SK-N-SH (cell line): ENCODE measurements at regions not wholly inside any gene's neighbourhood (a gene's known extent, or its start where the extent isn't known, plus 50 kb on each side); places are given as distances from the start of the nearest gene placed in this dataset.

ENCODE experiments used
- CTCF ChIA-PET: fragments of 300-600, 350-600 bp; formaldehyde crosslinking; extraction: SDS; loops from one replicate; lab custom pipeline; 2021; lab: Yijun Ruan, JAX
- POLR2A ChIA-PET: fragments of 350-600 bp; sonication (Branson Sonifier 250); formaldehyde crosslinking; extraction: SDS; loops from one replicate; lab custom pipeline; 2020; ENCODE audit warnings: antibody characterized with exemption, inconsistent platforms; lab: Yijun Ruan, JAX
- DNase-seq: peaks from one replicate; pipeline ENCODE4 v3.0.0; 2012
- H2AFZ ChIP-seq: fragments of 200-600 bp; sonication (generic); 2 replicates; pipeline ENCODE4 v1.8.1; 2016; ENCODE audit warnings: antibody characterized with exemption, mild to moderate bottlenecking, low read depth
- H3F3A ChIP-seq: fragments of 200-600 bp; sonication (generic); replicated peaks from 2 replicates; pipeline ENCODE3; 2016; ENCODE audit warnings: antibody characterized with exemption, mild to moderate bottlenecking; ENCODE audit not compliant: insufficient read depth
- H3K27ac ChIP-seq, 2 experiments: fragments of 200-500 bp in 1 of 2; fragments of 200-600 bp in 1 of 2; sonication (Bioruptor generic) in 1 of 2; sonication (generic), shearing (Covaris generic) in 1 of 2; 2 replicates each; pipeline versions ENCODE4 v1.5.1 to v1.6.1; 2014 to 2016; ENCODE audit warnings: low read depth in 2 of 2, inconsistent platforms in 1 of 2, low read length in 1 of 2, mild to moderate bottlenecking in 1 of 2, mixed read lengths in 1 of 2
- H3K27me3 ChIP-seq: fragments of 200-600 bp; sonication (generic), shearing (Covaris generic); 2 replicates; pipeline ENCODE4 v1.6.1; 2016; ENCODE audit warnings: mixed run types; ENCODE audit not compliant: insufficient read depth
- H3K36me3 ChIP-seq, 2 experiments: fragments of 200-500 bp in 1 of 2; fragments of 200-600 bp in 1 of 2; sonication (Bioruptor generic) in 1 of 2; sonication (generic) in 1 of 2; replicated peaks in 1 of 2; 2 replicates each; pipeline versions ENCODE3 to v1.5.1; 2014 to 2016; ENCODE audit warnings: low read length in 1 of 2, mild to moderate bottlenecking in 1 of 2; ENCODE audit not compliant: insufficient read depth in 2 of 2, control insufficient read depth in 1 of 2
- H3K4me1 ChIP-seq, 2 experiments: fragments of 200-500 bp in 1 of 2; fragments of 200-600 bp in 1 of 2; sonication (Bioruptor generic) in 1 of 2; sonication (generic), shearing (Covaris generic) in 1 of 2; 2 replicates each; pipeline versions ENCODE4 v1.5.1 to v1.6.1; 2014 to 2016; ENCODE audit warnings: low read depth in 1 of 2, low read length in 1 of 2, mixed run types in 1 of 2; ENCODE audit not compliant: insufficient read depth in 2 of 2, control insufficient read depth in 1 of 2
- H3K4me2 ChIP-seq: fragments of 200-600 bp; sonication (generic), shearing (Covaris generic); 2 replicates; pipeline ENCODE4 v1.6.1; 2017; ENCODE audit warnings: mixed run types
- H3K4me3 ChIP-seq, 2 experiments: fragments of 200-500 bp in 1 of 2; fragments of 200-600 bp in 1 of 2; sonication (Bioruptor generic) in 1 of 2; sonication (generic), shearing (Covaris generic) in 1 of 2; 2 replicates each; pipeline versions ENCODE4 v1.5.1 to v1.8.1; 2014 to 2016; ENCODE audit warnings: low read depth in 2 of 2, inconsistent platforms in 1 of 2, low read length in 1 of 2, mild to moderate bottlenecking in 1 of 2, mixed read lengths in 1 of 2, moderate library complexity in 1 of 2
- H3K79me2 ChIP-seq: fragments of 200-600 bp; sonication (generic); 2 replicates; pipeline ENCODE4 v1.8.1; 2017; ENCODE audit warnings: mild to moderate bottlenecking; ENCODE audit not compliant: insufficient read depth
- H3K9ac ChIP-seq: fragments of 200-600 bp; sonication (generic); 2 replicates; pipeline ENCODE4 v1.6.1; 2017; ENCODE audit warnings: mixed run types
- H3K9me2 ChIP-seq: fragments of 200-600 bp; sonication (generic); 2 replicates; pipeline ENCODE4 v1.6.1; 2017; ENCODE audit warnings: mixed run types
- H3K9me3 ChIP-seq: fragments of 200-600 bp; sonication (generic); 2 replicates; pipeline ENCODE4 v1.6.1; 2017; ENCODE audit warnings: mixed run types, mild to moderate bottlenecking, moderate library complexity
- H4K20me1 ChIP-seq: fragments of 200-600 bp; sonication (generic); 2 replicates; pipeline ENCODE4 v1.6.1; 2017; ENCODE audit warnings: mild to moderate bottlenecking, mixed run types; ENCODE audit not compliant: insufficient read depth
- CHD2 ChIP-seq: fragments of 150-350 bp; IDR thresholded peaks from 2 replicates; pipeline ENCODE4 v1.6.1; 2018; ENCODE audit warnings: low read length; ENCODE audit not compliant: partially characterized antibody
- ELF1 ChIP-seq: IDR thresholded peaks from 2 replicates; pipeline ENCODE4 v1.4.0; 2012
- FOXM1 ChIP-seq: IDR thresholded peaks from 2 replicates; pipeline ENCODE4 v1.4.0; 2012; ENCODE audit warnings: low read depth, mild to moderate bottlenecking
- GABPA ChIP-seq: IDR thresholded peaks from 2 replicates; pipeline ENCODE4 v1.4.0; 2012; ENCODE audit warnings: low read depth, mild to moderate bottlenecking
- JUND ChIP-seq: IDR thresholded peaks from 2 replicates; pipeline ENCODE4 v1.4.0; 2012
- MEF2A ChIP-seq: IDR thresholded peaks from 2 replicates; pipeline ENCODE4 v1.4.0; 2012; ENCODE audit warnings: low read depth, borderline replicate concordance
- MXI1 ChIP-seq: IDR thresholded peaks from 2 replicates; pipeline ENCODE4 v1.6.1; 2012; ENCODE audit warnings: mild to moderate bottlenecking, low read depth, low read length, improper control_type of control experiment
- NFIC ChIP-seq: IDR thresholded peaks from 2 replicates; pipeline ENCODE4 v1.4.0; 2012; ENCODE audit warnings: borderline replicate concordance
- NRF1 ChIP-seq: IDR thresholded peaks from 2 replicates; pipeline ENCODE4 v1.6.1; 2012; ENCODE audit warnings: low read depth, mild to moderate bottlenecking, low read length
- POLR2AphosphoS5 ChIP-seq: IDR thresholded peaks from 2 replicates; pipeline ENCODE4 v1.6.1; 2012; ENCODE audit warnings: low read depth, low read length
- RXRA ChIP-seq: IDR thresholded peaks from 2 replicates; pipeline ENCODE4 v1.4.0; 2012; ENCODE audit warnings: low read depth, mild to moderate bottlenecking, borderline replicate concordance
- SIN3A ChIP-seq: IDR thresholded peaks from 2 replicates; pipeline ENCODE4 v1.6.1; 2012; ENCODE audit warnings: low read depth, mild to moderate bottlenecking, low read length, moderate library complexity, borderline replicate concordance
- SMC3 ChIP-seq: IDR thresholded peaks from 2 replicates; pipeline ENCODE4 v1.6.1; 2012; ENCODE audit warnings: low read depth, low read length, improper control_type of control experiment
- TAF1 ChIP-seq: IDR thresholded peaks from 2 replicates; pipeline ENCODE4 v1.6.1; 2012; ENCODE audit warnings: low read depth, mild to moderate bottlenecking, low read length, moderate library complexity, borderline replicate concordance
- TCF12 ChIP-seq: IDR thresholded peaks from 2 replicates; pipeline ENCODE4 v1.4.0; 2012
- YY1 ChIP-seq: IDR thresholded peaks from 2 replicates; pipeline ENCODE4 v1.4.0; 2012; ENCODE audit warnings: low read depth, mild to moderate bottlenecking
- WGBS: methylation state at CpG from one replicate; pipeline ENCODE4 v1.1.6; 2017; ENCODE audit warnings: low lambda C conversion rate; 5-methylcytosine and 5-hydroxymethylcytosine counted together
- TF ChIP-seq, protein P1 (sequence below): IDR thresholded peaks from 2 replicates; pipeline ENCODE4 v1.4.0; 2012; ENCODE audit warnings: low read depth, borderline replicate concordance
- TF ChIP-seq, protein P2 (sequence below): IDR thresholded peaks from 2 replicates; pipeline ENCODE4; 2012
- TF ChIP-seq, protein P3 (sequence below): fragments of 150-350 bp; IDR thresholded peaks from 2 replicates; pipeline ENCODE4 v1.6.1; 2017; ENCODE audit warnings: antibody characterized with exemption, low read length, low read depth, borderline replicate concordance
- TF ChIP-seq, protein P4 (sequence below): IDR thresholded peaks from 2 replicates; pipeline ENCODE4 v1.4.0; 2012; ENCODE audit warnings: low read depth, borderline replicate concordance

DNA sequence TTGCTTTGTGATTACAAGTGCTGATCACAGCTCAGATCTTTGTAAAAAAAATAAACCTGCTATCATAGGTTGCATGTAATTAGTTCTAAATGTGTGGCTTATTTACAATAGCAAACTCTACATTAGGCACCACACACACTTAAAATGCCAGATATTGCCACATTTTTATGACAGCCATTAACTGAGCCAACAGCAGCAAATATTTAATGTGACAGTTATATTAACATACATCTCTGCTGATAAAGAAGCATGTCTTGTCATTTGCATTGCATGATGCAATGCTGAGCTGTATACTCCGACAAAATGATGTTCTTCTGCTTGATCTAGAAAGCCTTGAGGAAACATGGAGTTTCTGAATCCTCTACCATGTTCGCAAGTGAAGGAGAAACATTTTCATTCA, 273.6 kb upstream of the VEPH1 start (continued):
- TF ChIP-seq FOXM1: no peak

DNA sequence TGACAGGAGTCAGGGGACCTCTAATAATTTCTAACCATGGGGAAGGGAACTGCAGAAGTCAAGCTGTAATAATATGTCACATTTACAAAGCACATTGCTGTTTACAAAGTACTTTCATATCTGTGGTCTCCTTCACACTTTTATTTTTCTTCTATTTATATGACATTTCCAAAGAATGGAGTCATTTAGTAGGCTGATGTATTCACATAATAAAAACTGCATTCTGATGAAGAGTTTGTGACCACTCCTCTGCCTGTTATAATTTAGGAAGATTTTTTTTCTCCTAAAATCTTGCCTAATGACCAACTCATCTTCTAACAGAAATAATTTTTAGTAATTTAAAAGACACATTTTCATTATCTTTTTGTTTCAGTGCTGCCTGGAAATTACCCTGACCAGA, 272.2 kb upstream of the VEPH1 start:
- no peak overlapping the region for H3K27ac ChIP-seq
- H3K79me2 ChIP-seq: no peaks in the 10 kb centered on the region
- no peak overlapping the region for H3K9ac ChIP-seq
- H3K36me3 ChIP-seq: no peaks in the 10 kb centered on the region
- no peak overlapping the region for H3K4me3 ChIP-seq
- POLR2A ChIA-PET: no interaction called here
- H4K20me1 ChIP-seq: no peaks in the 10 kb centered on the region
- H3K4me1 ChIP-seq: peaks cover 0 to 3% of the 10 kb centered on the region in 2 experiments; a peak in 1 of 4 replicates
- CTCF ChIA-PET: no interaction called here
- H3K9me2 ChIP-seq: no peaks in the 10 kb centered on the region
- H3F3A ChIP-seq: no peaks in the 10 kb centered on the region
- no peak overlapping the region for H3K4me2 ChIP-seq
- H3K27me3 ChIP-seq: no peaks in the 10 kb centered on the region
- no peak for TF ChIP-seq MXI1
- TF ChIP-seq NRF1: no peak
- TF ChIP-seq GABPA: no peak
- TF ChIP-seq, protein P1, sequence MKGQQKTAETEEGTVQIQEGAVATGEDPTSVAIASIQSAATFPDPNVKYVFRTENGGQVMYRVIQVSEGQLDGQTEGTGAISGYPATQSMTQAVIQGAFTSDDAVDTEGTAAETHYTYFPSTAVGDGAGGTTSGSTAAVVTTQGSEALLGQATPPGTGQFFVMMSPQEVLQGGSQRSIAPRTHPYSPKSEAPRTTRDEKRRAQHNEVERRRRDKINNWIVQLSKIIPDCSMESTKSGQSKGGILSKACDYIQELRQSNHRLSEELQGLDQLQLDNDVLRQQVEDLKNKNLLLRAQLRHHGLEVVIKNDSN: no peak
- TF ChIP-seq, protein P2, sequence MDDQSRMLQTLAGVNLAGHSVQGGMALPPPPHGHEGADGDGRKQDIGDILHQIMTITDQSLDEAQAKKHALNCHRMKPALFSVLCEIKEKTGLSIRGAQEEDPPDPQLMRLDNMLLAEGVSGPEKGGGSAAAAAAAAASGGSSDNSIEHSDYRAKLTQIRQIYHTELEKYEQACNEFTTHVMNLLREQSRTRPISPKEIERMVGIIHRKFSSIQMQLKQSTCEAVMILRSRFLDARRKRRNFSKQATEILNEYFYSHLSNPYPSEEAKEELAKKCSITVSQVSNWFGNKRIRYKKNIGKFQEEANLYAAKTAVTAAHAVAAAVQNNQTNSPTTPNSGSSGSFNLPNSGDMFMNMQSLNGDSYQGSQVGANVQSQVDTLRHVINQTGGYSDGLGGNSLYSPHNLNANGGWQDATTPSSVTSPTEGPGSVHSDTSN: no peak
- TF ChIP-seq, protein P3, sequence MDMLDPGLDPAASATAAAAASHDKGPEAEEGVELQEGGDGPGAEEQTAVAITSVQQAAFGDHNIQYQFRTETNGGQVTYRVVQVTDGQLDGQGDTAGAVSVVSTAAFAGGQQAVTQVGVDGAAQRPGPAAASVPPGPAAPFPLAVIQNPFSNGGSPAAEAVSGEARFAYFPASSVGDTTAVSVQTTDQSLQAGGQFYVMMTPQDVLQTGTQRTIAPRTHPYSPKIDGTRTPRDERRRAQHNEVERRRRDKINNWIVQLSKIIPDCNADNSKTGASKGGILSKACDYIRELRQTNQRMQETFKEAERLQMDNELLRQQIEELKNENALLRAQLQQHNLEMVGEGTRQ: no peak
- no peak for TF ChIP-seq MEF2A
- H2AFZ ChIP-seq: no peak overlapping the region
- no peak for DNase-seq
- no peaks in the 10 kb centered on the region for H3K9me3 ChIP-seq

DNA sequence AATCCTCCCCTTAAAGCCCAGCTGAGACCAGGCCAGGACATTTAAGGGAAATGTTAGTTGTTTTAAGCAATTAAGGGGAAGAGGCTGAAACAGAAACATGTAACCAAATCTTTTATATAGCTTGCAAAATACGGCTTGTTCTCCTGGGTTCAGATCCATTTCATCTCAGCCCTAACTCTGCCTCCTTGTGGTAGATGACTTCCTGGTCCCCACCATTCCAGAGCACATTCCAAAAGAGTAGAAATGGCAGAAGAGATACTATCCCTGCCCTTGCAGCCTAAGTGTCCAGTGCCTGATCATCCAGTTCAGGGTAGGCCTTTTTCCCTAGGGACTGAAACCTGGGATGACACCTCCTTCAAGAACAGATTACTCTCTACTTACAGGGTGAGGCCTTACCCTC, 266.2 kb upstream of the VEPH1 start:
- no peak overlapping the region for H2AFZ ChIP-seq
- H3F3A ChIP-seq: no peaks in the 10 kb centered on the region
- ChIA-PET CTCF (interaction anchor here (1.1 kb wide), 1 partner anchor 138 kb away, joined by 3 read pairs; no protein-coding TSS in a partner anchor), POLR2A (no interaction called here)
- H3K9ac ChIP-seq: no peak overlapping the region
- no peaks in the 10 kb centered on the region for H4K20me1 ChIP-seq
- TF ChIP-seq NFIC: no peak
- TF ChIP-seq JUND: no peak
- TF ChIP-seq POLR2AphosphoS5: no peak
- no peak for TF ChIP-seq SMC3
- TF ChIP-seq RXRA: no peak
- TF ChIP-seq GABPA: no peak
- TF ChIP-seq, protein P1: no peak
- no peak for TF ChIP-seq CHD2
- TF ChIP-seq TAF1: no peak
- TF ChIP-seq TCF12: no peak
- no peak for TF ChIP-seq YY1
- TF ChIP-seq, protein P4, sequence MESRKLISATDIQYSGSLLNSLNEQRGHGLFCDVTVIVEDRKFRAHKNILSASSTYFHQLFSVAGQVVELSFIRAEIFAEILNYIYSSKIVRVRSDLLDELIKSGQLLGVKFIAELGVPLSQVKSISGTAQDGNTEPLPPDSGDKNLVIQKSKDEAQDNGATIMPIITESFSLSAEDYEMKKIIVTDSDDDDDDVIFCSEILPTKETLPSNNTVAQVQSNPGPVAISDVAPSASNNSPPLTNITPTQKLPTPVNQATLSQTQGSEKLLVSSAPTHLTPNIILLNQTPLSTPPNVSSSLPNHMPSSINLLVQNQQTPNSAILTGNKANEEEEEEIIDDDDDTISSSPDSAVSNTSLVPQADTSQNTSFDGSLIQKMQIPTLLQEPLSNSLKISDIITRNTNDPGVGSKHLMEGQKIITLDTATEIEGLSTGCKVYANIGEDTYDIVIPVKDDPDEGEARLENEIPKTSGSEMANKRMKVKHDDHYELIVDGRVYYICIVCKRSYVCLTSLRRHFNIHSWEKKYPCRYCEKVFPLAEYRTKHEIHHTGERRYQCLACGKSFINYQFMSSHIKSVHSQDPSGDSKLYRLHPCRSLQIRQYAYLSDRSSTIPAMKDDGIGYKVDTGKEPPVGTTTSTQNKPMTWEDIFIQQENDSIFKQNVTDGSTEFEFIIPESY: no peak
- TF ChIP-seq FOXM1: no peak
- no peak for TF ChIP-seq SIN3A
- TF ChIP-seq ELF1: no peak
- TF ChIP-seq, all 33 proteins: peak for 0
- no peaks in the 10 kb centered on the region for H3K36me3 ChIP-seq
- H3K9me3 ChIP-seq: no peaks in the 10 kb centered on the region
- H3K9me2 ChIP-seq: no peaks in the 10 kb centered on the region
- H3K79me2 ChIP-seq: no peaks in the 10 kb centered on the region
- H3K27me3 ChIP-seq: no peaks in the 10 kb centered on the region
- 91% methylated on average over 1 of the region's 1 CpG for WGBS
- H3K27ac ChIP-seq: no peak overlapping the region
- DNase-seq: no peak
- no peaks in the 10 kb centered on the region for H3K4me1 ChIP-seq
- no peak overlapping the region for H3K4me2 ChIP-seq
- H3K4me3 ChIP-seq: no peak overlapping the region
